ENCODE measurements at regions not wholly inside any gene's neighbourhood (a gene's known extent, or its start where the extent isn't known, plus 50 kb on each side); places are given as distances from the start of the nearest gene placed in this dataset.

- 88% methylated on average over 1 of the region's 1 CpG for WGBS (ENCODE audit: insufficient coverage)
- no peak overlapping the region for H3K27ac ChIP-seq (ENCODE audit: low read length)
- DNase-seq, result no peak
- H3K4me3 ChIP-seq (ENCODE audit: low read length), result no peak overlapping the region
- H3K36me3 ChIP-seq (ENCODE audit: control insufficient read depth, insufficient read depth, low read length), result no peaks in the 10 kb centered on the region
- no peaks in the 10 kb centered on the region for H3K27me3 ChIP-seq (ENCODE audit: control insufficient read depth, insufficient read depth, low read length)
- no peaks in the 10 kb centered on the region for H3K9me3 ChIP-seq (replicated peaks; ENCODE audit: control insufficient read depth, low read depth, low read length)
- H3K4me1 ChIP-seq (ENCODE audit: control insufficient read depth, insufficient read depth, low read length), result peaks cover 4% of the 10 kb centered on the region
Observed at GRCh38 chr4:123624959-123625358, 228.4 kb downstream of the SPRY1 start.

GRCh38 chr4:123628288-123628687 is 231.7 kb downstream of the SPRY1 start:
- Histone ChIP-seq H3K4me3 (ENCODE audit: low read length) (no peak overlapping the region), H3K27ac (ENCODE audit: low read length) (no peak overlapping the region), H3K36me3 (ENCODE audit: control insufficient read depth, insufficient read depth, low read length) (no peaks in the 10 kb centered on the region), H3K27me3 (ENCODE audit: control insufficient read depth, insufficient read depth, low read length) (no peaks in the 10 kb centered on the region), H3K9me3 (replicated peaks; ENCODE audit: control insufficient read depth, low read depth, low read length) (no peaks in the 10 kb centered on the region), H3K4me1 (ENCODE audit: control insufficient read depth, insufficient read depth, low read length) (peaks cover 4% of the 10 kb centered on the region)
- no peak for DNase-seq
- no CpG with 5 or more reads among the region's 1 CpG for WGBS (ENCODE audit: insufficient coverage)

GRCh38 chr4:123631786-123632692 is 235.4 kb downstream of the SPRY1 start:
- DNase-seq, result peak; percentile 89
- Histone ChIP-seq H3K27ac (ENCODE audit: low read length) (peak overlapping the region; percentile 72), H3K27me3 (ENCODE audit: control insufficient read depth, insufficient read depth, low read length) (no peaks in the 10 kb centered on the region), H3K4me1 (ENCODE audit: control insufficient read depth, insufficient read depth, low read length) (peaks cover 4% of the 10 kb centered on the region), H3K9me3 (replicated peaks; ENCODE audit: control insufficient read depth, low read depth, low read length) (peaks cover 4% of the 10 kb centered on the region), H3K36me3 (ENCODE audit: control insufficient read depth, insufficient read depth, low read length) (no peaks in the 10 kb centered on the region), H3K4me3 (ENCODE audit: low read length) (no peak overlapping the region)
- WGBS (ENCODE audit: insufficient coverage), result 33% methylated on average over 6 of the region's 7 CpGs

GRCh38 chr4:123632693-123633030 is 236.1 kb downstream of the SPRY1 start:
- no peak overlapping the region for H3K4me3 ChIP-seq (ENCODE audit: low read length)
- H3K36me3 ChIP-seq (ENCODE audit: control insufficient read depth, insufficient read depth, low read length), result no peaks in the 10 kb centered on the region
- H3K4me1 ChIP-seq (ENCODE audit: control insufficient read depth, insufficient read depth, low read length), result peaks cover 4% of the 10 kb centered on the region
- no CpG with 5 or more reads among the region's 3 CpGs for WGBS (ENCODE audit: insufficient coverage)
- no peaks in the 10 kb centered on the region for H3K27me3 ChIP-seq (ENCODE audit: control insufficient read depth, insufficient read depth, low read length)
- peaks cover 4% of the 10 kb centered on the region for H3K9me3 ChIP-seq (replicated peaks; ENCODE audit: control insufficient read depth, low read depth, low read length)
- peak; percentile 66 for DNase-seq
- peak overlapping the region; percentile 72 for H3K27ac ChIP-seq (ENCODE audit: low read length)

- Histone ChIP-seq H3K36me3 (ENCODE audit: control insufficient read depth, insufficient read depth, low read length) (no peaks in the 10 kb centered on the region), H3K9me3 (replicated peaks; ENCODE audit: control insufficient read depth, low read depth, low read length) (peaks cover 7% of the 10 kb centered on the region), H3K4me1 (ENCODE audit: control insufficient read depth, insufficient read depth, low read length) (peaks cover 3% of the 10 kb centered on the region), H3K27me3 (ENCODE audit: control insufficient read depth, insufficient read depth, low read length) (no peaks in the 10 kb centered on the region), H3K4me3 (ENCODE audit: low read length) (no peak overlapping the region), H3K27ac (ENCODE audit: low read length) (no peak overlapping the region)
- DNase-seq, result no peak
- WGBS (ENCODE audit: insufficient coverage), result no CpG with 5 or more reads among the region's 1 CpG
Observed at GRCh38 chr4:123638834-123639233, 242.2 kb downstream of the SPRY1 start.

- Histone ChIP-seq H3K4me1 (ENCODE audit: control insufficient read depth, insufficient read depth, low read length) (peaks cover 3% of the 10 kb centered on the region), H3K4me3 (ENCODE audit: low read length) (no peak overlapping the region), H3K27me3 (ENCODE audit: control insufficient read depth, insufficient read depth, low read length) (no peaks in the 10 kb centered on the region), H3K27ac (ENCODE audit: low read length) (no peak overlapping the region), H3K36me3 (ENCODE audit: control insufficient read depth, insufficient read depth, low read length) (no peaks in the 10 kb centered on the region), H3K9me3 (replicated peaks; ENCODE audit: control insufficient read depth, low read depth, low read length) (peaks cover 7% of the 10 kb centered on the region)
- no peak for DNase-seq
Observed at GRCh38 chr4:123640271-123640670, 243.7 kb downstream of the SPRY1 start.

GRCh38 chr4:123640824-123641223 is 244.2 kb downstream of the SPRY1 start:
- Histone ChIP-seq H3K27ac (ENCODE audit: low read length) (no peak overlapping the region), H3K4me3 (ENCODE audit: low read length) (no peak overlapping the region), H3K4me1 (ENCODE audit: control insufficient read depth, insufficient read depth, low read length) (peaks cover 3% of the 10 kb centered on the region), H3K9me3 (replicated peaks; ENCODE audit: control insufficient read depth, low read depth, low read length) (peaks cover 7% of the 10 kb centered on the region), H3K27me3 (ENCODE audit: control insufficient read depth, insufficient read depth, low read length) (no peaks in the 10 kb centered on the region), H3K36me3 (ENCODE audit: control insufficient read depth, insufficient read depth, low read length) (no peaks in the 10 kb centered on the region)
- DNase-seq, result no peak
- 78% methylated on average over 1 of the region's 2 CpGs for WGBS (ENCODE audit: insufficient coverage)

- WGBS (ENCODE audit: insufficient coverage), result no CpG with 5 or more reads among the region's 1 CpG
- no peak for DNase-seq
- H3K9me3 ChIP-seq (replicated peaks; ENCODE audit: control insufficient read depth, low read depth, low read length), result peaks cover 3% of the 10 kb centered on the region
- H3K4me1 ChIP-seq (ENCODE audit: control insufficient read depth, insufficient read depth, low read length), result peaks cover 9% of the 10 kb centered on the region
- H3K27ac ChIP-seq (ENCODE audit: low read length), result no peak overlapping the region
- no peak overlapping the region for H3K4me3 ChIP-seq (ENCODE audit: low read length)
- no peaks in the 10 kb centered on the region for H3K27me3 ChIP-seq (ENCODE audit: control insufficient read depth, insufficient read depth, low read length)
- no peaks in the 10 kb centered on the region for H3K36me3 ChIP-seq (ENCODE audit: control insufficient read depth, insufficient read depth, low read length)
Observed at GRCh38 chr4:123643691-123644090, 247.1 kb downstream of the SPRY1 start.

- no CpG with 5 or more reads among the region's 4 CpGs for WGBS (ENCODE audit: insufficient coverage)
- H3K4me3 ChIP-seq (ENCODE audit: low read length), result no peak overlapping the region
- H3K27me3 ChIP-seq (ENCODE audit: control insufficient read depth, insufficient read depth, low read length), result no peaks in the 10 kb centered on the region
- H3K27ac ChIP-seq (ENCODE audit: low read length), result peak overlapping the region; percentile 99
- no peaks in the 10 kb centered on the region for H3K9me3 ChIP-seq (replicated peaks; ENCODE audit: control insufficient read depth, low read depth, low read length)
- DNase-seq, result peak; percentile 35
- peaks cover 8% of the 10 kb centered on the region for H3K36me3 ChIP-seq (ENCODE audit: control insufficient read depth, insufficient read depth, low read length)
- H3K4me1 ChIP-seq (ENCODE audit: control insufficient read depth, insufficient read depth, low read length), result peaks cover 29% of the 10 kb centered on the region
Observed at GRCh38 chr4:123649250-123649644, 252.7 kb downstream of the SPRY1 start.

- Histone ChIP-seq H3K36me3 (ENCODE audit: control insufficient read depth, insufficient read depth, low read length) (peaks cover 11% of the 10 kb centered on the region), H3K9me3 (replicated peaks; ENCODE audit: control insufficient read depth, low read depth, low read length) (no peaks in the 10 kb centered on the region), H3K4me1 (ENCODE audit: control insufficient read depth, insufficient read depth, low read length) (peaks cover 29% of the 10 kb centered on the region), H3K4me3 (ENCODE audit: low read length) (peak overlapping the region; percentile 35), H3K27ac (ENCODE audit: low read length) (peak overlapping the region; percentile 99), H3K27me3 (ENCODE audit: control insufficient read depth, insufficient read depth, low read length) (no peaks in the 10 kb centered on the region)
- 14% methylated on average over 4 of the region's 11 CpGs for WGBS (ENCODE audit: insufficient coverage)
- peak; percentile 98 for DNase-seq
Observed at GRCh38 chr4:123649645-123650391, 253.2 kb downstream of the SPRY1 start.

Data from muscle of leg (tissue), 3 donors.